ENCODE measurements at regions not wholly inside any gene's neighbourhood (a gene's known extent, or its start where the extent isn't known, plus 50 kb on each side); places are given as distances from the start of the nearest gene placed in this dataset.

- no peak for DNase-seq
Measured at GRCh38 chr15:98144388-98144787, 183.9 kb downstream of the ARRDC4 start.

- DNase-seq: no peak
Measured at GRCh38 chr15:98146031-98146820, 185.7 kb downstream of the ARRDC4 start.

- DNase-seq: no peak
Measured at GRCh38 chr15:98147415-98147814, 186.9 kb downstream of the ARRDC4 start.

GRCh38 chr15:98150084-98150483 is 189.6 kb downstream of the ARRDC4 start:
- no peak for DNase-seq

- no peak for DNase-seq
Measured at GRCh38 chr15:98150536-98150935, 190.0 kb downstream of the ARRDC4 start.

- no peak for DNase-seq
Measured at GRCh38 chr15:98151096-98151495, 190.6 kb downstream of the ARRDC4 start.

- no peak for DNase-seq
Measured at GRCh38 chr15:98152156-98152555, 191.7 kb downstream of the ARRDC4 start.

- DNase-seq: no peak
Measured at GRCh38 chr15:98154863-98155262, 194.4 kb downstream of the ARRDC4 start.

- no peak for DNase-seq
Measured at GRCh38 chr15:98155356-98155755, 194.9 kb downstream of the ARRDC4 start.

GRCh38 chr15:98160236-98160635 is 199.7 kb downstream of the ARRDC4 start:
- DNase-seq: peak; percentile 67

GRCh38 chr15:98163319-98164045 is 203.0 kb downstream of the ARRDC4 start:
- no peak for DNase-seq

GRCh38 chr15:98164571-98164970 is 204.1 kb downstream of the ARRDC4 start:
- DNase-seq: no peak

GRCh38 chr15:98164986-98165385 is 204.5 kb downstream of the ARRDC4 start:
- DNase-seq: no peak

GRCh38 chr15:98167722-98168268 is 207.3 kb downstream of the ARRDC4 start:
- no peak for DNase-seq

GRCh38 chr15:98169551-98169950 is 209.0 kb downstream of the ARRDC4 start:
- DNase-seq: no peak

- no peak for DNase-seq
Measured at GRCh38 chr15:98174286-98174685, 213.8 kb downstream of the ARRDC4 start.

GRCh38 chr15:98174841-98175240 is 214.3 kb downstream of the ARRDC4 start:
- DNase-seq: no peak

GRCh38 chr15:98177966-98178592 is 217.6 kb downstream of the ARRDC4 start:
- peak; percentile 53 for DNase-seq

- no peak for DNase-seq
Measured at GRCh38 chr15:98178861-98179260, 218.4 kb downstream of the ARRDC4 start.

GRCh38 chr15:98187549-98187948 is 227.0 kb downstream of the ARRDC4 start:
- DNase-seq: no peak

- DNase-seq: no peak
Measured at GRCh38 chr15:98190914-98191313, 230.4 kb downstream of the ARRDC4 start.

- DNase-seq: no peak
Measured at GRCh38 chr15:98195796-98196195, 235.3 kb downstream of the ARRDC4 start.

- DNase-seq: no peak
Measured at GRCh38 chr15:98196371-98196770, 235.9 kb downstream of the ARRDC4 start.

- DNase-seq: no peak
Measured at GRCh38 chr15:98202256-98202655, 241.8 kb downstream of the ARRDC4 start.
